GM12875 (cell line): ENCODE measurements at regions not wholly inside any gene's neighbourhood (a gene's known extent, or its start where the extent isn't known, plus 50 kb on each side); places are given as distances from the start of the nearest gene placed in this dataset.
A peak's percentile ranks its signal among the peaks of the same experiment; 100 is the strongest.

Experiments
- H3K4me3 ChIP-seq: one replicate; pipeline ENCODE4 v1.5.1; 2011; ENCODE audit warnings: low read depth, low read length, control low read depth
- CTCF ChIP-seq: IDR thresholded peaks from 2 replicates; pipeline ENCODE4 v1.5.1; 2011; ENCODE audit warnings: low read depth, mild to moderate bottlenecking, control low read depth, inconsistent platforms, low read length, moderate library complexity, borderline replicate concordance; ENCODE audit not compliant: insufficient read depth

GRCh38 chr6:137378090-137378369, 116.2 kb downstream of the OLIG3 start:
- no peak for TF ChIP-seq CTCF

GRCh38 chr6:137373296-137373695, 120.9 kb downstream of the OLIG3 start:
- H3K4me3 ChIP-seq, result no peak overlapping the region
- TF ChIP-seq CTCF, result no peak

More at GRCh38 chr6:137378090-137378369, 116.2 kb downstream of the OLIG3 start:
- H3K4me3 ChIP-seq, result no peak overlapping the region

GRCh38 chr6:137372532-137372931, 121.7 kb downstream of the OLIG3 start:
- H3K4me3 ChIP-seq, result no peak overlapping the region
- no peak for TF ChIP-seq CTCF

GRCh38 chr6:137371634-137372016, 122.6 kb downstream of the OLIG3 start:
- no peak overlapping the region for H3K4me3 ChIP-seq
- TF ChIP-seq CTCF, result no peak

- H3K4me3 ChIP-seq, result no peak overlapping the region
- TF ChIP-seq CTCF, result 0 out of 2 replicates have a peak, but pooled peaks have one; percentile 20
Observed at GRCh38 chr6:137370871-137371633, 123.1 kb downstream of the OLIG3 start.

GRCh38 chr6:137369136-137369535, 125.1 kb downstream of the OLIG3 start:
- no peak overlapping the region for H3K4me3 ChIP-seq
- TF ChIP-seq CTCF, result no peak

- no peak overlapping the region for H3K4me3 ChIP-seq
- no peak for TF ChIP-seq CTCF
Observed at GRCh38 chr6:137365707-137366437, 128.3 kb downstream of the OLIG3 start.
